Naive thymus-derived CD4-positive, alpha-beta T cell (primary cell): ENCODE measurements at regions not wholly inside any gene's neighbourhood (a gene's known extent, or its start where the extent isn't known, plus 50 kb on each side); places are given as distances from the start of the nearest gene placed in this dataset.

Source experiments
- ATAC-seq: fragments of 150-1000 bp; cut with Tn5 transposase; 2 replicates; pipeline ENCODE4 v1.10.0; 2021; ENCODE audit warnings: mild to moderate bottlenecking, moderate library complexity
- CTCF ChIA-PET: fragments of 350-600 bp; sonication (Branson Sonifier 250); formaldehyde crosslinking; loops from one replicate; lab custom pipeline; 2021; ENCODE audit warnings: antibody characterized with exemption; lab: Charles Lee
- POLR2A ChIA-PET: fragments of 350-600 bp; sonication (Branson Sonifier 250); formaldehyde crosslinking; loops from one replicate; lab custom pipeline; 2021; ENCODE audit warnings: antibody characterized with exemption, inconsistent platforms; lab: Charles Lee
- DNase-seq, 9 donors: peaks; one replicate each; pipeline versions ENCODE4 v3.0.0 to v3.0.0-alpha.2; 2020 to 2022; ENCODE audit warnings: mixed read lengths in 1 of 9
- H3K27ac ChIP-seq: one replicate; pipeline ENCODE4 v1.7.0; 2013; ENCODE audit warnings: mild to moderate bottlenecking, low read depth, low read length, moderate library complexity
- H3K27me3 ChIP-seq, 2 donors: one replicate each; pipeline ENCODE4 v1.7.0; 2013; ENCODE audit warnings: low read length in 2 of 2, mild to moderate bottlenecking in 2 of 2, moderate library complexity in 2 of 2; ENCODE audit not compliant: control insufficient read depth in 2 of 2, insufficient read depth in 2 of 2
- H3K36me3 ChIP-seq, 3 experiments: 1 replicate in 2 of 3; 2 replicates in 1 of 3; pipeline ENCODE4 v1.7.0; 2013; ENCODE audit warnings: low read length in 3 of 3, mild to moderate bottlenecking in 3 of 3, moderate library complexity in 1 of 3; ENCODE audit not compliant: insufficient read depth in 3 of 3, control insufficient read depth in 2 of 3
- H3K4me1 ChIP-seq, 2 donors: one replicate each; pipeline ENCODE4 v1.7.0; 2013; ENCODE audit warnings: low read length in 2 of 2, mild to moderate bottlenecking in 2 of 2, moderate library complexity in 1 of 2; ENCODE audit not compliant: control insufficient read depth in 2 of 2, insufficient read depth in 2 of 2
- H3K4me3 ChIP-seq: 2 replicates; pipeline ENCODE4 v1.7.0; 2013; ENCODE audit warnings: mild to moderate bottlenecking, low read length
- H3K9me3 ChIP-seq, 3 experiments: 1 replicate in 2 of 3; 2 replicates in 1 of 3; pipeline ENCODE4 v1.7.0; 2013; ENCODE audit warnings: low read length in 3 of 3; ENCODE audit not compliant: control insufficient read depth in 2 of 3
- H3K27ac Mint-ChIP-seq, 9 donors: one replicate each; pipeline ENCODE4 v1.8.0; 2020 to 2022; ENCODE audit warnings: mixed read lengths in 9 of 9, mild to moderate bottlenecking in 8 of 9, moderate library complexity in 5 of 9, inconsistent platforms in 2 of 9
- H3K27me3 Mint-ChIP-seq, 5 donors: one replicate each; pipeline ENCODE4 v1.8.0; 2021 to 2022; ENCODE audit warnings: mixed read lengths in 5 of 5, mild to moderate bottlenecking in 1 of 5
- H3K36me3 Mint-ChIP-seq, 5 donors: one replicate each; pipeline ENCODE4 v1.8.0; 2020 to 2022; ENCODE audit warnings: mixed read lengths in 5 of 5, mild to moderate bottlenecking in 3 of 5, inconsistent platforms in 1 of 5
- H3K4me1 Mint-ChIP-seq, 7 donors: one replicate each; pipeline ENCODE4 v1.8.0; 2020 to 2022; ENCODE audit warnings: mixed read lengths in 7 of 7, mild to moderate bottlenecking in 3 of 7, inconsistent platforms in 1 of 7
- H3K4me3 Mint-ChIP-seq, 10 donors: one replicate each; pipeline ENCODE4 v1.8.0; 2020 to 2022; ENCODE audit warnings: mild to moderate bottlenecking in 10 of 10, mixed read lengths in 10 of 10, moderate library complexity in 6 of 10, inconsistent platforms in 2 of 10
- H3K9me3 Mint-ChIP-seq, 11 donors: one replicate each; pipeline ENCODE4 v1.8.0; 2020 to 2022; ENCODE audit warnings: mixed read lengths in 11 of 11, mild to moderate bottlenecking in 4 of 11, inconsistent platforms in 1 of 11, moderate library complexity in 1 of 11
- intact Hi-C, 2 donors: fragments of 100-400 bp; cut with micrococcal nuclease; formaldehyde crosslinking; loops; one replicate each; pipeline ENCODE4 v1.15.1; 2023

DNA sequence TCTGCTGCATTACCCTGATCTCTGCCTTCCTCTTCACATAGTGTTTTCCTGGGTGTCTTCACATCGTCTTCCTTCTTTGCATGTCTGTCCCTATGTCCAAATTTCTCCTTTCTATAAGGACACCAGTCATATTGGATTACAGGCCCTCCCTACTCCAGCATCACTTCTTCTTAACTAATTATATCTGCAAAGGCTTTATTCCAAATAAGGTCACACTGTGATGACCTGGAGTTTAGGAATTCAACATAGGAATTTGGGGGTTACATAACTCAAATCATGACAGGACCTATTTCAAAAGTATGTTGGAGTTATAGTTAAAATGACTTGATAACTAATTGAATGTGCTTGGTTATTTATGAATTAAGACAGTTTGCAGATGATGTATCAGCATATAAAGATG lies 490.5 kb upstream of the ERCC4 start:
- H3K36me3 Mint-ChIP-seq = no peaks in the 10 kb centered on the region
- ChIA-PET CTCF (no interaction called here), POLR2A (no interaction called here)
- no peaks in the 10 kb centered on the region for H3K4me1 Mint-ChIP-seq
- peaks cover 0 to 5% (median 0%) of the 10 kb centered on the region in 11 donors for H3K9me3 Mint-ChIP-seq
- Histone ChIP-seq H3K27me3 (no peaks in the 10 kb centered on the region), H3K4me1 (no peaks in the 10 kb centered on the region), H3K36me3 (no peaks in the 10 kb centered on the region), H3K4me3 (no peak overlapping the region), H3K27ac (no peak overlapping the region), H3K9me3 (no peaks in the 10 kb centered on the region)
- H3K27me3 Mint-ChIP-seq = peaks cover 0 to 24% (median 7%) of the 10 kb centered on the region in 5 donors
- H3K27ac Mint-ChIP-seq = no peak overlapping the region
- no peak overlapping the region for H3K4me3 Mint-ChIP-seq
- DNase-seq (no peak), ATAC-seq (no peak)
- intact Hi-C loops = no loop called here

DNA sequence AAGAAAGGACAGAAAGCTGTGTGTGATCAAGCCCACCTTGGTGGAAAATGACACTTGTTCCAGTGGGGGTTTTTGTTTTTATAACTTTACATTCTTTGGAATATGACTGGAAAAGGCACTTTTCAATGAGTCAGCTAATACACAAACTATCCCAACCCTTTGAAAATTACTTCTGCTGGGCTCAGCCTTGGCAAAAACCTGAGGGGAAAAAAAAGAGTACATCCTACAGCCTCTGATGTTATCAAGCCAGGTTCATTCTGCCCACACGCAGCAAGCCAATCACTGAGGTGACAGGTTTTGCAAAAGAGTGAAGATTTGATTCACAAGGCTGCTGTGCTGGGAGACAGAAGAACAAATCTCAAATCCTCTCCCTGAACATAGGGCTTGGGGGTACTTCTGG lies 484.5 kb upstream of the ERCC4 start:
- Histone ChIP-seq H3K36me3 (no peaks in the 10 kb centered on the region), H3K4me3 (no peak overlapping the region), H3K4me1 (no peaks in the 10 kb centered on the region), H3K27me3 (no peaks in the 10 kb centered on the region), H3K9me3 (no peaks in the 10 kb centered on the region), H3K27ac (no peak overlapping the region)
- peaks cover 0 to 6% (median 5%) of the 10 kb centered on the region in 5 donors for H3K27me3 Mint-ChIP-seq
- intact Hi-C loops = no loop called here
- no peak for DNase-seq
- no peak overlapping the region for H3K27ac Mint-ChIP-seq
- no peak for ATAC-seq
- CTCF ChIA-PET = no interaction called here
- POLR2A ChIA-PET = no interaction called here
- H3K4me1 Mint-ChIP-seq = no peaks in the 10 kb centered on the region
- H3K9me3 Mint-ChIP-seq = peaks cover 0 to 6% (median 0%) of the 10 kb centered on the region in 11 donors
- H3K36me3 Mint-ChIP-seq = no peaks in the 10 kb centered on the region
- H3K4me3 Mint-ChIP-seq = no peak overlapping the region

DNA sequence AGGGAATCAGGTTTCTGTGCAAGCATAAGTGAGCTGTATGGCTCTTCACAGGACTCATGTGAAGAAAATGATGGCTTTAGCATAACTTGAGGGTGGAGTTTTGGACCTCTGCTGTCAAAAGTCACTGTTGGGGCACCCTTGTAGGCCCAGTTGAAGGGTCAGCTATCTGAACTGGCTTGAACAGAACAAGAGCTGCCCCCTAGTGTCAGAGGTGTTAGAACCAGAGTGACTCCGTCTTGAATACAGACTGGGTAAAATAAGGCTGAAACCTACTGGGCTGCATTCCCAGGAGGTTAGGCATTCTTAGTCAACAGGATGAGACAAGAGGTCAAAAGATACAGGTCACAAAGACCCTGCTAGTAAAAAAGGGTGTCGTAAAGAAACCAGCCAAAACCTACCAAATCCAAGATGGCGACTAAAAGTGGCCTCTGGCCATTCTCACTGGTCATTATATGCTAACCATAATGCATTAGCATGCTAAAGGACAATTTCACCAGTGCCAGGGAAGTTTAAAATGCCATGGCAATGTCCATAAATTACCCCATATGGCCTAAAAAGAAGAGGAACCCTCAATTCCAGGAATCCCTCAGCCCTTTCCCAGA lies 484.0 kb upstream of the ERCC4 start:
- Histone ChIP-seq H3K27me3 (no peaks in the 10 kb centered on the region), H3K27ac (no peak overlapping the region), H3K36me3 (no peaks in the 10 kb centered on the region), H3K9me3 (no peaks in the 10 kb centered on the region), H3K4me3 (no peak overlapping the region), H3K4me1 (no peaks in the 10 kb centered on the region)
- Mint-ChIP-seq H3K9me3 (peaks cover 0 to 6% (median 0%) of the 10 kb centered on the region in 11 donors), H3K27me3 (peaks cover 0 to 6% (median 5%) of the 10 kb centered on the region in 5 donors), H3K4me3 (no peak overlapping the region), H3K36me3 (no peaks in the 10 kb centered on the region), H3K4me1 (no peaks in the 10 kb centered on the region), H3K27ac (no peak overlapping the region)
- intact Hi-C loops = no loop called here
- no peak for DNase-seq
- ChIA-PET POLR2A (no interaction called here), CTCF (no interaction called here)
- no peak for ATAC-seq

DNA sequence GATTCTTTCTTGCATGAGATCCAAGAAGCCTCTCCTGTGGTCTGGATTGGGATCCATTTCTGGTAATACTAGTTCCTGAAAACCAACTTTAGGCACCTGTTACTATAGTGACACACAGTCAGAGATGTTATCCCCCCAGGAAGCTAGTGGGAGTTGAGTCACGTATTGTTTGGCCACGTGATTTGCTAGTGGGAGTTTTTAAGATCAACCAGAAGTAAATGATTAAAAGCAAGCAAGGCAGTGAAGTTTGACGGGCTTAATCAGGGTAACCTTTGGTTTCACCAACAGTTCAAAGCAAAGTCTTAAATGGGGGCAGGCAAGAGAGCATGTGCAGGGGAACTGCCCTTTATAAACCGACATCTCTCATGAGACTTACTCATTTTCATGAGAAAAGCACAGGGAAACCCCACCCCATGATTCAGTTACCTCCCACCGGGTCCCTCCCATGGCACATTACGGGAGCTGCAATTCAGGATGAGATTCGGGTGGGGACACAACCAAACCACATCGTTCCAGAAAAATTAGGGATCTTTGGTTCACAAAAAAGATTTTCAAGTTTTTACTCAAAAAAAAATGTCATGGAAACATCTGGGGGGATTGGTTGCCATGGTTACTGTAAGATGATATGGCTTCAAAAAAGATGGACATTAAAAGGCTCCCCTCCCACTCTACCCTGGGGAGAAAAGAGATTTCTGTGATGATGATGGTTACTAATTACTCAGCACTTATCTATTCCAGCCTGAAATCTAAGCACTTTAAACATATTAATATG lies 483.1 kb upstream of the ERCC4 start:
- Mint-ChIP-seq H3K27ac (no peak overlapping the region), H3K4me1 (no peaks in the 10 kb centered on the region), H3K4me3 (no peak overlapping the region), H3K9me3 (peaks cover 0 to 6% (median 0%) of the 10 kb centered on the region in 11 donors), H3K36me3 (no peaks in the 10 kb centered on the region), H3K27me3 (peaks cover 0 to 6% (median 5%) of the 10 kb centered on the region in 5 donors)
- no peaks in the 10 kb centered on the region for H3K9me3 ChIP-seq
- no peaks in the 10 kb centered on the region for H3K27me3 ChIP-seq
- CTCF ChIA-PET = no interaction called here
- DNase-seq = no peak
- intact Hi-C loops = no loop called here
- no peak overlapping the region for H3K27ac ChIP-seq
- H3K4me1 ChIP-seq = no peaks in the 10 kb centered on the region
- H3K4me3 ChIP-seq = no peak overlapping the region
- POLR2A ChIA-PET = no interaction called here
- no peaks in the 10 kb centered on the region for H3K36me3 ChIP-seq
- ATAC-seq = no peak

DNA sequence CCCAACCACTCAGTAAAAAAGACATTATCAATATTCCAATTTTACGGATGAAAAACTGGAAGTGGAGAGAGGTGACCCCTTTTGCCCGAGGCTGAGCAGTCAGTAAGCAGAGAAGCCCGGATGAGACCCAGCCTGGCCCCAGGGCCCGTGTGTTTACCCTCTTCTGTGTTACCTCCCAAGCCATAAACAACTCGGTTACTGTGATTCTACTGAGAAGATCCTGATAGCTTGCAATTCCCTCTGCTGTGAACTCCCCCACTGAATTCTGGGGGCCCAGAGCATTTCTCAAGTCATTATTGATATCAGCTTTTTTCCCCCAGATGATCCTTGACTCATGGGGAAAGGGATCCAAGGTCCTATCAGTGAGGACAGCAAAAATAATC lies 482.6 kb upstream of the ERCC4 start:
- H3K9me3 Mint-ChIP-seq = peaks cover 0 to 6% (median 0%) of the 10 kb centered on the region in 11 donors
- CTCF ChIA-PET = no interaction called here
- H3K27ac Mint-ChIP-seq = no peak overlapping the region
- no peaks in the 10 kb centered on the region for H3K9me3 ChIP-seq
- ATAC-seq = no peak
- H3K4me3 Mint-ChIP-seq = no peak overlapping the region
- DNase-seq = no peak
- H3K4me1 Mint-ChIP-seq = no peaks in the 10 kb centered on the region
- no peak overlapping the region for H3K4me3 ChIP-seq
- POLR2A ChIA-PET = no interaction called here
- intact Hi-C loops = no loop called here
- H3K27me3 ChIP-seq = no peaks in the 10 kb centered on the region
- no peaks in the 10 kb centered on the region for H3K36me3 Mint-ChIP-seq
- no peaks in the 10 kb centered on the region for H3K36me3 ChIP-seq
- H3K27me3 Mint-ChIP-seq = peaks cover 0 to 6% (median 3%) of the 10 kb centered on the region in 5 donors
- no peak overlapping the region for H3K27ac ChIP-seq
- no peaks in the 10 kb centered on the region for H3K4me1 ChIP-seq

DNA sequence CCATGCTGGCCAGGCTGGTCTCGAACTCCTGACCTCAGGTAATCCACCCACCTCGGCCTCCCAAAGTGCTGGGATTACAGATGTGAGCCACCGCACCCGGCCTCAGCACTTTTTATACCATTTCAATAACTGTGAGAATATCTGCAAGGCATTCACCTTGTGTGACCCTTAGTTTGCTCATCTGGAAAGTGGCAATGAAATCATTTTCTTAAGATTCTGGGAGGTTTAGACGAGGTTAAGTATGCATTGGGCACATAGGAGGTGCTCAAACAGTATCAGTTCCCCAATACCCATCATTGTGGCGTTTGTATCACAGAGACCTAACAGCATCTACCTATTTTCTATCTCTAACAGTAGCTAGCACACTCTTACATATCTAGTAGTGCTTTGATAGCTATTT lies 481.9 kb upstream of the ERCC4 start:
- Mint-ChIP-seq H3K27me3 (peaks cover 0 to 6% (median 0%) of the 10 kb centered on the region in 5 donors), H3K4me1 (no peaks in the 10 kb centered on the region), H3K36me3 (no peaks in the 10 kb centered on the region), H3K27ac (no peak overlapping the region), H3K4me3 (no peak overlapping the region), H3K9me3 (peaks cover 0 to 6% (median 0%) of the 10 kb centered on the region in 11 donors)
- H3K36me3 ChIP-seq = no peaks in the 10 kb centered on the region
- ChIA-PET CTCF (no interaction called here), POLR2A (no interaction called here)
- no peak overlapping the region for H3K4me3 ChIP-seq
- intact Hi-C loops = no loop called here
- no peak overlapping the region for H3K27ac ChIP-seq
- H3K4me1 ChIP-seq = no peaks in the 10 kb centered on the region
- ATAC-seq (no peak), DNase-seq (no peak)
- H3K27me3 ChIP-seq = no peaks in the 10 kb centered on the region
- H3K9me3 ChIP-seq = no peaks in the 10 kb centered on the region

DNA sequence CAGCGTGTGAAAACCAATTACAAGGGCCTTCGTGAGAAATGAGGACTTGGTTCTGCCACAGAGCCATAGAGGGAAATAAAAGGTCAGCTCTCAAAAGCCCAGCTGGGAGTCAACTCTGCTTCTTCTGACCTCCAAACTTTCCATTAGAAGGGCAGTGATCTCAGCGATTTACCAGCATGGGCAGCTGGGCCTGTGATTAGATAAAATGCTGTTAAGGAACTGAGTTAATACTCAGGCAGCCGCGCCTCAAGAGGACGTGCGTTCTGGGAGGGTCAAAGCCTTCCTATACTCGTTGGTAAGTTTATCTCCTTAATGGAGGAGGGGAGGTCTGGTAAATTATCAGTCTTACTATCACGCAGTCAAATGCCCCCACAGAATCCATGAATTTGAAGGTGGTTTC lies 480.2 kb upstream of the ERCC4 start:
- H3K4me1 Mint-ChIP-seq = no peaks in the 10 kb centered on the region
- ATAC-seq (no peak), DNase-seq (no peak)
- Histone ChIP-seq H3K4me1 (no peaks in the 10 kb centered on the region), H3K27me3 (no peaks in the 10 kb centered on the region), H3K9me3 (no peaks in the 10 kb centered on the region), H3K4me3 (no peak overlapping the region), H3K27ac (no peak overlapping the region), H3K36me3 (no peaks in the 10 kb centered on the region)
- ChIA-PET POLR2A (no interaction called here), CTCF (no interaction called here)
- peaks cover 0 to 6% (median 0%) of the 10 kb centered on the region in 11 donors for H3K9me3 Mint-ChIP-seq
- intact Hi-C loops = no loop called here
- no peak overlapping the region for H3K4me3 Mint-ChIP-seq
- peaks cover 0 to 9% (median 0%) of the 10 kb centered on the region in 5 donors for H3K27me3 Mint-ChIP-seq
- H3K27ac Mint-ChIP-seq = no peak overlapping the region
- H3K36me3 Mint-ChIP-seq = no peaks in the 10 kb centered on the region
